Endothelial cell of umbilical vein (primary cell): ENCODE measurements at regions not wholly inside any gene's neighbourhood (a gene's known extent, or its start where the extent isn't known, plus 50 kb on each side); places are given as distances from the start of the nearest gene placed in this dataset.

ENCODE experiments used
- BruUV-seq: library from RNA; stranded (reverse); fragments of 400-500 nt; replicated peaks from 2 replicates; lab custom pipeline; 2021; lab: Mats Ljungman, UMichigan
- CTCF ChIA-PET: fragments of 300-600, 350-600 bp; sonication (Branson Sonifier 250); formaldehyde crosslinking; loops from one replicate; lab custom pipeline; 2021; ENCODE audit warnings: antibody characterized with exemption, inconsistent platforms; lab: Charles Lee
- POLR2A ChIA-PET: fragments of 300-600, 350-600 bp; sonication (Branson Sonifier 250); formaldehyde crosslinking; loops from one replicate; lab custom pipeline; 2021; ENCODE audit warnings: antibody characterized with exemption, inconsistent platforms; lab: Charles Lee
- DNase-seq: peaks from one replicate; pipeline ENCODE4 v3.0.0-alpha.2; 2011; ENCODE audit warnings: low read depth, low spot score
- FAIRE-seq: peaks from 2 replicates; lab custom pipeline; 2011; peaks lifted over from hg19 to GRCh38; lab: Jason Lieb, UNC
- H2AFZ ChIP-seq: 2 replicates; pipeline ENCODE4 v1.6.0; 2012; ENCODE audit warnings: low read depth, low read length, control low read depth, inconsistent platforms
- H3K27ac ChIP-seq: 2 replicates; pipeline ENCODE4 v1.5.1; 2011; ENCODE audit warnings: low read depth, mild to moderate bottlenecking, control low read depth, low read length, moderate library complexity; ENCODE audit not compliant: insufficient read depth
- H3K27me3 ChIP-seq, 2 experiments: 2 replicates each; pipeline versions ENCODE4 v1.6.0 to v1.6.1; 2011; ENCODE audit warnings: low read length in 2 of 2, mixed read lengths in 1 of 2; ENCODE audit not compliant: control insufficient read depth in 2 of 2, insufficient read depth in 2 of 2
- H3K36me3 ChIP-seq, 2 experiments: 2 replicates in 1 of 2; 3 replicates in 1 of 2; pipeline ENCODE4 v1.5.1; 2011; ENCODE audit warnings: low read length in 2 of 2, mild to moderate bottlenecking in 1 of 2, moderate library complexity in 1 of 2; ENCODE audit not compliant: control insufficient read depth in 2 of 2, insufficient read depth in 2 of 2; ENCODE audit errors: extremely low read depth in 1 of 2
- H3K4me1 ChIP-seq: 3 replicates; pipeline ENCODE4 v1.5.1; 2011; ENCODE audit warnings: mild to moderate bottlenecking, low read length; ENCODE audit not compliant: control insufficient read depth, insufficient read depth; ENCODE audit errors: extremely low read depth
- H3K4me2 ChIP-seq: 2 replicates; pipeline ENCODE4 v1.6.1; 2011; ENCODE audit warnings: low read length, control low read depth, mixed read lengths; ENCODE audit not compliant: insufficient read depth
- H3K4me3 ChIP-seq, 3 experiments: fragments of 200-600 bp in 1 of 3; sonication (generic), shearing (Covaris generic) in 1 of 3; replicated peaks in 1 of 3; 2 replicates each; pipeline ENCODE4 v1.5.1; 2011 to 2016; ENCODE audit warnings: control low read depth in 3 of 3, low read length in 3 of 3, mild to moderate bottlenecking in 2 of 3, inconsistent platforms in 1 of 3, low read depth in 1 of 3, moderate library complexity in 1 of 3; ENCODE audit not compliant: insufficient read depth in 1 of 3
- H3K79me2 ChIP-seq: 2 replicates; pipeline ENCODE4 v1.6.0; 2012; ENCODE audit warnings: low read length, inconsistent platforms; ENCODE audit not compliant: control insufficient read depth, insufficient read depth
- H3K9ac ChIP-seq: replicated peaks from 2 replicates; pipeline ENCODE3; 2011; ENCODE audit warnings: low read length, control low read depth; ENCODE audit not compliant: insufficient read depth; ENCODE audit errors: extremely low read depth
- H3K9me1 ChIP-seq: replicated peaks from 3 replicates; pipeline ENCODE4 v1.6.0; 2011; ENCODE audit warnings: mild to moderate bottlenecking, low read length; ENCODE audit not compliant: control insufficient read depth, insufficient read depth; ENCODE audit errors: extremely low read depth
- H3K9me3 ChIP-seq: replicated peaks from 2 replicates; pipeline ENCODE4 v1.5.1; 2012; ENCODE audit warnings: low read length, inconsistent platforms; ENCODE audit not compliant: control insufficient read depth, insufficient read depth
- H4K20me1 ChIP-seq: replicated peaks from 2 replicates; pipeline ENCODE3; 2011; ENCODE audit warnings: mild to moderate bottlenecking, low read length; ENCODE audit not compliant: control insufficient read depth, insufficient read depth; ENCODE audit errors: extremely low read depth
- CTCF ChIP-seq, 2 donors: IDR thresholded peaks; 1 replicate in 1 of 2; 2 replicates in 1 of 2; pipeline ENCODE4 v1.5.1; 2011; ENCODE audit warnings: low read length in 2 of 2, mild to moderate bottlenecking in 2 of 2, moderate library complexity in 2 of 2, control low read depth in 1 of 2, inconsistent platforms in 1 of 2, low read depth in 1 of 2; ENCODE audit not compliant: insufficient read depth in 1 of 2; ENCODE audit errors: extremely low read depth in 1 of 2
- EZH2 ChIP-seq: IDR thresholded peaks from 2 replicates; pipeline ENCODE4 v1.6.1; 2012; ENCODE audit warnings: borderline replicate concordance, low read depth, mild to moderate bottlenecking, moderate library complexity, low read length, inconsistent platforms; ENCODE audit not compliant: severe bottlenecking
- FOS ChIP-seq: IDR thresholded peaks from 2 replicates; pipeline ENCODE4 v1.6.1; 2011; ENCODE audit warnings: mild to moderate bottlenecking, low read length, moderate library complexity, borderline replicate concordance; ENCODE audit not compliant: insufficient read depth
- GATA2 ChIP-seq: IDR thresholded peaks from 2 replicates; pipeline ENCODE4 v1.7.0; 2011; ENCODE audit warnings: low read depth, mild to moderate bottlenecking, moderate library complexity, mixed read lengths, low read length; ENCODE audit not compliant: insufficient read length, insufficient read depth
- JUN ChIP-seq: IDR thresholded peaks from 2 replicates; pipeline ENCODE4 v1.6.1; 2011; ENCODE audit warnings: borderline replicate concordance, low read depth; ENCODE audit not compliant: insufficient read length, insufficient read depth
- MYC ChIP-seq: IDR thresholded peaks from one replicate; pipeline ENCODE4 v1.6.1; 2011; ENCODE audit warnings: mild to moderate bottlenecking, low read depth, low read length
- POLR2A ChIP-seq: IDR thresholded peaks from 2 replicates; pipeline ENCODE4 v1.6.1; 2012; ENCODE audit warnings: low read depth, mild to moderate bottlenecking, control low read depth, low read length
- dilution Hi-C: fragments of 300-500 bp; cut with MboI; formaldehyde crosslinking; loops from one replicate; pipeline ENCODE4 v1.15.0; 2019; ENCODE audit warnings: low sequenced_read_pairs; ENCODE audit not compliant: extremely low pct_ligation_motif_present
- intact Hi-C: fragments of 100-400 bp; cut with micrococcal nuclease; formaldehyde crosslinking; loops from one replicate; pipeline ENCODE4 v1.10.0; 2022

- FAIRE-seq (no peak), DNase-seq (no peak)
- POLR2A ChIA-PET, result no interaction called here
- Histone ChIP-seq H3K4me2 (no peak overlapping the region), H3K27ac (no peak overlapping the region), H3K27me3 (no peaks in the 10 kb centered on the region), H3K9ac (no peak overlapping the region), H3K4me1 (no peaks in the 10 kb centered on the region), H3K36me3 (no peaks in the 10 kb centered on the region), H3K79me2 (no peaks in the 10 kb centered on the region), H3K9me1 (no peaks in the 10 kb centered on the region), H2AFZ (no peak overlapping the region), H3K9me3 (no peaks in the 10 kb centered on the region), H3K4me3 (no peak overlapping the region), H4K20me1 (no peaks in the 10 kb centered on the region)
- TF ChIP-seq FOS, result no peak
- TF ChIP-seq CTCF (IDR thresholded peaks at IDR 0.05; ENCODE audit: extremely low read depth in 1 of 2, insufficient read depth in 1 of 2, low read depth in 1 of 2, low read length in 2 of 2), result no peak
- no peak for TF ChIP-seq JUN
- TF ChIP-seq MYC, result no peak
- TF ChIP-seq POLR2A, result no peak
- CTCF ChIA-PET, result no interaction called here
- intact Hi-C loops, result no loop called here
- BruUV-seq, result no TSS peak
- dilution Hi-C loops, result no loop called here
These were observed 91.2 kb upstream of the BMP4 start for GRCh38 chr14:54047645-54048308.

GRCh38 chr14:54048311-54048710 lies 91.7 kb upstream of the BMP4 start:
- ChIA-PET CTCF (interaction anchor here (1.2 kb wide), 1 partner anchor 127 kb away, joined by 3 read pairs; no protein-coding TSS in a partner anchor), POLR2A (no interaction called here)
- no peaks in the 10 kb centered on the region for H3K79me2 ChIP-seq
- H3K4me1 ChIP-seq, result no peaks in the 10 kb centered on the region
- H3K27me3 ChIP-seq, result no peaks in the 10 kb centered on the region
- no peak overlapping the region for H3K4me2 ChIP-seq
- DNase-seq (no peak), FAIRE-seq (no peak)
- BruUV-seq, result no TSS peak
- no peak overlapping the region for H3K27ac ChIP-seq
- H3K9me3 ChIP-seq, result no peaks in the 10 kb centered on the region
- TF ChIP-seq EZH2 (no peak), GATA2 (no peak), MYC (no peak)
- H3K4me3 ChIP-seq, result no peak overlapping the region
- intact Hi-C loops, result no loop called here
- dilution Hi-C loops, result no loop called here
- H3K9me1 ChIP-seq, result no peaks in the 10 kb centered on the region
- H2AFZ ChIP-seq, result no peak overlapping the region
- H4K20me1 ChIP-seq, result no peaks in the 10 kb centered on the region
- H3K36me3 ChIP-seq, result no peaks in the 10 kb centered on the region
- H3K9ac ChIP-seq, result no peak overlapping the region
